B cell (primary cell): ENCODE measurements at regions not wholly inside any gene's neighbourhood (a gene's known extent, or its start where the extent isn't known, plus 50 kb on each side); places are given as distances from the start of the nearest gene placed in this dataset.

Source experiments
- ATAC-seq: fragments of 200-7000 bp; cut with Tn5 transposase; one replicate; pipeline ENCODE4 v1.10.0; 2021; ENCODE audit warnings: low read depth, mild to moderate bottlenecking, moderate number of reproducible peaks, moderate library complexity
- CTCF ChIA-PET: fragments of 350-600 bp; sonication (Branson Sonifier 250); formaldehyde crosslinking; loops from one replicate; lab custom pipeline; 2021; ENCODE audit warnings: antibody characterized with exemption, inconsistent platforms; lab: Charles Lee
- POLR2A ChIA-PET: fragments of 350-600 bp; sonication (Branson Sonifier 250); formaldehyde crosslinking; loops from one replicate; lab custom pipeline; 2021; ENCODE audit warnings: antibody characterized with exemption; lab: Charles Lee
- DNase-seq: peaks from one replicate; pipeline ENCODE4 v3.0.0; 2013
- H2AFZ ChIP-seq: 2 replicates; pipeline ENCODE4 v1.6.1; 2012; ENCODE audit warnings: mild to moderate bottlenecking, low read depth, low read length; ENCODE audit not compliant: insufficient read depth, poor library complexity, severe bottlenecking
- H3K27ac ChIP-seq, 2 donors: 1 replicate in 1 of 2; 2 replicates in 1 of 2; pipeline ENCODE4 v1.5.1; 2012 to 2013; ENCODE audit warnings: low read length in 2 of 2, mild to moderate bottlenecking in 2 of 2, moderate library complexity in 1 of 2
- H3K27me3 ChIP-seq, 4 experiments: fragments of 200-600 bp in 1 of 4; sonication (generic) in 1 of 4; replicated peaks in 1 of 4; 1 replicate in 2 of 4; 2 replicates in 2 of 4; pipeline versions ENCODE4 v1.6.1 to v1.7.0; 2013 to 2016; ENCODE audit warnings: low read length in 3 of 4, mild to moderate bottlenecking in 2 of 4, mixed read lengths in 1 of 4, moderate library complexity in 1 of 4; ENCODE audit not compliant: insufficient read depth in 4 of 4, control insufficient read depth in 3 of 4; ENCODE audit errors: control extremely low read depth in 1 of 4
- H3K36me3 ChIP-seq, 2 experiments: replicated peaks in 1 of 2; 1 replicate in 1 of 2; 2 replicates in 1 of 2; pipeline versions ENCODE4 v1.6.1 to v1.7.1; 2013; ENCODE audit warnings: low read length in 1 of 2; ENCODE audit not compliant: insufficient read depth in 2 of 2, control insufficient read depth in 1 of 2; ENCODE audit errors: control extremely low read depth in 1 of 2, extremely low read depth in 1 of 2
- H3K4me1 ChIP-seq, 2 donors: fragments of 200-600 bp in 1 of 2; sonication (generic) in 1 of 2; 1 replicate in 1 of 2; 2 replicates in 1 of 2; pipeline versions ENCODE4 v1.5.1 to v1.6.1; 2013 to 2017; ENCODE audit warnings: low read length in 2 of 2; ENCODE audit not compliant: control insufficient read depth in 2 of 2, insufficient read depth in 2 of 2
- H3K4me2 ChIP-seq: replicated peaks from 2 replicates; pipeline ENCODE3; 2012; ENCODE audit warnings: mild to moderate bottlenecking, low read depth, low read length; ENCODE audit not compliant: poor library complexity, severe bottlenecking
- H3K4me3 ChIP-seq, 5 experiments: fragments of 200-600 bp in 1 of 5; sonication (generic) in 1 of 5; 1 replicate in 3 of 5; 2 replicates in 2 of 5; pipeline versions ENCODE4 v1.5.1 to v1.7.0; 2011 to 2016; ENCODE audit warnings: low read length in 4 of 5, mild to moderate bottlenecking in 4 of 5, low read depth in 2 of 5, control low read depth in 1 of 5, moderate library complexity in 1 of 5; ENCODE audit not compliant: insufficient read depth in 1 of 5; ENCODE audit errors: control extremely low read depth in 1 of 5, extremely low read depth in 1 of 5
- H3K79me2 ChIP-seq: fragments of 200-600 bp; sonication (generic); one replicate; pipeline ENCODE4 v1.6.0; 2016; ENCODE audit warnings: low read length; ENCODE audit not compliant: control insufficient read depth, insufficient read depth
- H3K9ac ChIP-seq: fragments of 200-600 bp; sonication (generic); 2 replicates; pipeline ENCODE4 v1.6.1; 2017; ENCODE audit warnings: mild to moderate bottlenecking, low read length, moderate library complexity
- H3K9me3 ChIP-seq, 3 donors: one replicate each; pipeline versions ENCODE4 v1.6.1 to v1.7.1; 2013; ENCODE audit warnings: low read length in 2 of 3; ENCODE audit not compliant: control insufficient read depth in 2 of 3, insufficient read depth in 1 of 3; ENCODE audit errors: control extremely low read depth in 1 of 3
- H4K20me1 ChIP-seq: 2 replicates; pipeline ENCODE4 v1.6.0; 2012; ENCODE audit warnings: mild to moderate bottlenecking, low read length; ENCODE audit not compliant: insufficient read depth, control insufficient read depth, poor library complexity, severe bottlenecking
- H3K27ac Mint-ChIP-seq: one replicate; pipeline ENCODE4 v1.8.0; 2021; ENCODE audit warnings: mixed read lengths
- H3K27me3 Mint-ChIP-seq: one replicate; pipeline ENCODE4 v1.8.0; 2021; ENCODE audit warnings: mixed read lengths
- H3K4me1 Mint-ChIP-seq: one replicate; pipeline ENCODE4 v1.8.0; 2021; ENCODE audit warnings: mixed read lengths
- H3K4me3 Mint-ChIP-seq: one replicate; pipeline ENCODE4 v1.8.0; 2021; ENCODE audit warnings: mixed read lengths
- H3K9me3 Mint-ChIP-seq: one replicate; pipeline ENCODE4 v1.8.0; 2022; ENCODE audit warnings: mixed read lengths; ENCODE audit not compliant: insufficient read depth
- CTCF ChIP-seq: fragments of 200-600 bp; IDR thresholded peaks from one replicate; pipeline ENCODE4 v1.8.0; 2022; ENCODE audit warnings: antibody characterized with exemption, mild to moderate bottlenecking
- EZH2 ChIP-seq: IDR thresholded peaks from 2 replicates; pipeline ENCODE4 v1.6.1; 2012; ENCODE audit warnings: borderline replicate concordance, low read depth, mild to moderate bottlenecking, moderate library complexity, low read length; ENCODE audit not compliant: insufficient read depth, poor library complexity, severe bottlenecking
- WGBS: methylation state at CpG from one replicate; pipeline ENCODE4 v1.1.5; 2013; ENCODE audit warnings: missing lambda C conversion rate; ENCODE audit not compliant: insufficient coverage; 5-methylcytosine and 5-hydroxymethylcytosine counted together
- intact Hi-C: fragments of 100-400 bp; cut with micrococcal nuclease; formaldehyde crosslinking; loops from one replicate; pipeline ENCODE4 v1.10.0; 2022

GRCh38 chr20:24867556-24867955, 81.5 kb upstream of the CST7 start:
- H3K79me2 ChIP-seq, result no peaks in the 10 kb centered on the region
- no peak overlapping the region for H3K4me3 ChIP-seq
- peaks cover 14% of the 10 kb centered on the region for H3K9me3 Mint-ChIP-seq
- H3K9me3 ChIP-seq, result peaks cover 1 to 28% (median 22%) of the 10 kb centered on the region in 3 donors
- no peaks in the 10 kb centered on the region for H3K4me1 ChIP-seq
- no peak overlapping the region for H2AFZ ChIP-seq
- no peak overlapping the region for H3K27ac Mint-ChIP-seq
- no peak overlapping the region for H3K4me2 ChIP-seq
- H3K4me1 Mint-ChIP-seq, result peaks cover 5% of the 10 kb centered on the region
- intact Hi-C loops, result no loop called here
- 97% methylated on average over 5 of the region's 8 CpGs for WGBS
- no peaks in the 10 kb centered on the region for H4K20me1 ChIP-seq
- no peak overlapping the region for H3K4me3 Mint-ChIP-seq
- no peak overlapping the region for H3K9ac ChIP-seq
- ChIA-PET POLR2A (no interaction called here), CTCF (interaction anchor here (0.6 kb wide), 1 partner anchor 771 kb away, joined by 4 read pairs; no protein-coding TSS in a partner anchor)
- peaks cover 25% of the 10 kb centered on the region for H3K27me3 Mint-ChIP-seq
- ATAC-seq (no peak), DNase-seq (no peak)
- peaks cover 0 to 5% (median 0%) of the 10 kb centered on the region in 4 experiments for H3K27me3 ChIP-seq
- H3K36me3 ChIP-seq, result no peaks in the 10 kb centered on the region
- H3K27ac ChIP-seq, result no peak overlapping the region
- TF ChIP-seq EZH2, result no peak
- TF ChIP-seq CTCF, result no peak

GRCh38 chr20:24868396-24868927, 80.6 kb upstream of the CST7 start:
- Histone ChIP-seq H3K36me3 (no peaks in the 10 kb centered on the region), H3K4me2 (no peak overlapping the region), H3K9ac (no peak overlapping the region), H3K4me1 (peaks cover 0 to 5% of the 10 kb centered on the region in 2 donors), H3K27me3 (peaks cover 0 to 13% (median 0%) of the 10 kb centered on the region in 4 experiments), H2AFZ (no peak overlapping the region), H3K79me2 (no peaks in the 10 kb centered on the region), H3K27ac (no peak overlapping the region), H3K9me3 (peaks cover 1 to 26% (median 22%) of the 10 kb centered on the region in 3 donors), H3K4me3 (no peak overlapping the region), H4K20me1 (no peaks in the 10 kb centered on the region)
- intact Hi-C loops, result no loop called here
- Mint-ChIP-seq H3K4me1 (peaks cover 5% of the 10 kb centered on the region), H3K27ac (no peak overlapping the region), H3K27me3 (peaks cover 25% of the 10 kb centered on the region), H3K4me3 (no peak overlapping the region), H3K9me3 (peaks cover 14% of the 10 kb centered on the region)
- no peak for TF ChIP-seq CTCF
- no peak for TF ChIP-seq EZH2
- CTCF ChIA-PET, result interaction anchor here (0.6 kb wide), 1 partner anchor 770 kb away, joined by 4 read pairs; no protein-coding TSS in a partner anchor
- WGBS, result 83% methylated on average over 9 of the region's 10 CpGs
- DNase-seq (no peak), ATAC-seq (no peak)
- POLR2A ChIA-PET, result no interaction called here
